H1 (cell line): ENCODE measurements at regions not wholly inside any gene's neighbourhood (a gene's known extent, or its start where the extent isn't known, plus 50 kb on each side); places are given as distances from the start of the nearest gene placed in this dataset.
A peak's percentile ranks its signal among the peaks of the same experiment; 100 is the strongest.

Source experiments
- CTCF ChIA-PET: fragments of 300-600 bp; sonication (Branson Sonifier 250); formaldehyde crosslinking; loops from one replicate; lab custom pipeline; 2021; ENCODE audit not compliant: partially characterized antibody; lab: Charles Lee
- POLR2A ChIA-PET: fragments of 300-600 bp; sonication (Branson Sonifier 250); formaldehyde crosslinking; loops from one replicate; lab custom pipeline; 2021; ENCODE audit warnings: inconsistent platforms; ENCODE audit not compliant: partially characterized antibody; lab: Charles Lee
- DNase-seq, 2 experiments: peaks; one replicate each; pipeline versions ENCODE4 v3.0.0 to v3.0.0-alpha.2; 2010 to 2022; ENCODE audit warnings: low spot score in 2 of 2, low read depth in 1 of 2, mixed read lengths in 1 of 2
- FAIRE-seq: peaks from 2 replicates; lab custom pipeline; 2011; peaks lifted over from hg19 to GRCh38; lab: Jason Lieb, UNC
- H2AFZ ChIP-seq: 2 replicates; pipeline ENCODE4 v1.8.1; 2012; ENCODE audit warnings: low read length, inconsistent platforms
- H2AK5ac ChIP-seq: 2 replicates; pipeline ENCODE4 v1.6.1; 2013; ENCODE audit warnings: low read depth, low read length
- H2BK120ac ChIP-seq: replicated peaks from 2 replicates; pipeline ENCODE3; 2013; ENCODE audit warnings: low read depth, low read length, inconsistent platforms
- H2BK12ac ChIP-seq: 2 replicates; pipeline ENCODE4 v1.6.1; 2013; ENCODE audit warnings: low read depth, low read length
- H2BK15ac ChIP-seq: 2 replicates; pipeline ENCODE4 v1.6.1; 2013; ENCODE audit warnings: low read length
- H2BK20ac ChIP-seq: 2 replicates; pipeline ENCODE4 v1.6.1; 2013; ENCODE audit warnings: low read length
- H2BK5ac ChIP-seq: 2 replicates; pipeline ENCODE4 v1.6.1; 2013; ENCODE audit warnings: low read depth, low read length
- H3K14ac ChIP-seq: 2 replicates; pipeline ENCODE4 v1.6.1; 2013; ENCODE audit warnings: inconsistent platforms; ENCODE audit not compliant: insufficient read length
- H3K18ac ChIP-seq: 2 replicates; pipeline ENCODE4 v1.6.1; 2013; ENCODE audit warnings: low read length; ENCODE audit errors: extremely low read depth
- H3K23ac ChIP-seq: 2 replicates; pipeline ENCODE4 v1.6.1; 2013; ENCODE audit warnings: inconsistent platforms; ENCODE audit not compliant: insufficient read length
- H3K23me2 ChIP-seq: 2 replicates; pipeline ENCODE4 v1.6.1; 2013; ENCODE audit warnings: low read depth, low read length
- H3K27ac ChIP-seq: 2 replicates; pipeline ENCODE4 v1.6.1; 2011; ENCODE audit warnings: low read depth, low read length, inconsistent platforms
- H3K27me3 ChIP-seq, 4 experiments: replicated peaks in 1 of 4; 1 replicate in 1 of 4; 2 replicates in 3 of 4; pipeline versions ENCODE4 v1.6.1 to v1.8.1; 2011 to 2013; ENCODE audit warnings: low read length in 3 of 4, mild to moderate bottlenecking in 3 of 4, inconsistent platforms in 2 of 4, mixed read lengths in 2 of 4, moderate library complexity in 1 of 4; ENCODE audit not compliant: control insufficient read depth in 3 of 4, insufficient read depth in 3 of 4; ENCODE audit errors: extremely low read depth in 1 of 4
- H3K36me3 ChIP-seq, 4 experiments: 2 replicates each; pipeline versions ENCODE4 v1.6.1 to v1.8.1; 2011 to 2013; ENCODE audit warnings: mild to moderate bottlenecking in 4 of 4, low read length in 3 of 4, moderate library complexity in 2 of 4, control low read depth in 1 of 4, inconsistent platforms in 1 of 4; ENCODE audit not compliant: insufficient read depth in 4 of 4, control insufficient read depth in 2 of 4
- H3K4ac ChIP-seq: replicated peaks from 2 replicates; pipeline ENCODE3; 2013; ENCODE audit warnings: low read length, low read depth, mixed read lengths, inconsistent platforms; ENCODE audit not compliant: insufficient read length
- H3K4me1 ChIP-seq, 4 experiments: replicated peaks in 1 of 4; 1 replicate in 1 of 4; 2 replicates in 3 of 4; pipeline versions ENCODE4 v1.6.1 to v1.8.1; 2011 to 2013; ENCODE audit warnings: low read length in 3 of 4, inconsistent platforms in 2 of 4, mixed read lengths in 1 of 4; ENCODE audit not compliant: insufficient read depth in 4 of 4, control insufficient read depth in 3 of 4
- H3K4me2 ChIP-seq, 2 experiments: 2 replicates each; pipeline versions ENCODE4 v1.6.1 to v1.8.1; 2011 to 2013; ENCODE audit warnings: low read depth in 2 of 2, low read length in 2 of 2, control low read depth in 1 of 2, inconsistent platforms in 1 of 2, mild to moderate bottlenecking in 1 of 2; ENCODE audit not compliant: insufficient read depth in 1 of 2
- H3K4me3 ChIP-seq, 4 experiments: fragments of 200-600, 300-600 bp in 1 of 4; sonication (generic), shearing (Covaris generic), sonication (Bioruptor Twin) in 1 of 4; 2 replicates each; pipeline versions ENCODE4 v1.5.1 to v1.8.1; 2011 to 2016; ENCODE audit warnings: low read length in 4 of 4, low read depth in 3 of 4, control low read depth in 2 of 4, inconsistent platforms in 2 of 4, mild to moderate bottlenecking in 2 of 4, mixed read lengths in 1 of 4, moderate library complexity in 1 of 4; ENCODE audit not compliant: insufficient read depth in 2 of 4; ENCODE audit errors: extremely low read depth in 1 of 4
- H3K56ac ChIP-seq: replicated peaks from 2 replicates; pipeline ENCODE3; 2013; ENCODE audit warnings: low read depth, mild to moderate bottlenecking, mixed read lengths, low read length, inconsistent platforms; ENCODE audit not compliant: insufficient read length
- H3K79me1 ChIP-seq: 2 replicates; pipeline ENCODE4 v1.6.1; 2013; ENCODE audit warnings: low read depth, low read length, control low read depth
- H3K79me2 ChIP-seq, 2 experiments: 2 replicates each; pipeline versions ENCODE4 v1.6.1 to v1.8.1; 2012 to 2013; ENCODE audit warnings: low read length in 2 of 2, mild to moderate bottlenecking in 2 of 2, inconsistent platforms in 1 of 2; ENCODE audit not compliant: insufficient read depth in 2 of 2, control insufficient read depth in 1 of 2
- H3K9ac ChIP-seq, 4 experiments: replicated peaks in 1 of 4; 1 replicate in 1 of 4; 2 replicates in 3 of 4; pipeline versions ENCODE4 v1.6.1 to v1.8.1; 2011 to 2013; ENCODE audit warnings: low read depth in 3 of 4, low read length in 3 of 4, control low read depth in 2 of 4, mild to moderate bottlenecking in 2 of 4, moderate library complexity in 2 of 4, inconsistent platforms in 1 of 4; ENCODE audit errors: extremely low read depth in 1 of 4
- H3K9me3 ChIP-seq, 2 experiments: 2 replicates each; pipeline versions ENCODE4 v1.6.1 to v1.8.1; 2012 to 2013; ENCODE audit warnings: mild to moderate bottlenecking in 2 of 2, moderate library complexity in 2 of 2, control low read depth in 1 of 2, inconsistent platforms in 1 of 2, low read depth in 1 of 2, low read length in 1 of 2, mixed read lengths in 1 of 2; ENCODE audit not compliant: insufficient read depth in 2 of 2
- H4K20me1 ChIP-seq, 2 experiments: replicated peaks in 1 of 2; 2 replicates each; pipeline versions ENCODE3 to v1.8.1; 2011 to 2013; ENCODE audit warnings: inconsistent platforms in 2 of 2, low read length in 2 of 2, mild to moderate bottlenecking in 1 of 2; ENCODE audit not compliant: insufficient read depth in 2 of 2, control insufficient read depth in 1 of 2
- H4K5ac ChIP-seq: 2 replicates; pipeline ENCODE4 v1.6.1; 2013; ENCODE audit warnings: low read length, low read depth, mixed read lengths, inconsistent platforms; ENCODE audit not compliant: insufficient read length
- H4K8ac ChIP-seq: 2 replicates; pipeline ENCODE4 v1.8.0; 2013; ENCODE audit warnings: mild to moderate bottlenecking, moderate library complexity, low read length, inconsistent platforms; ENCODE audit not compliant: insufficient read depth; ENCODE audit errors: extremely low read depth
- H4K91ac ChIP-seq: replicated peaks from 2 replicates; pipeline ENCODE3; 2013; ENCODE audit warnings: low read length, mixed read lengths, inconsistent platforms; ENCODE audit not compliant: insufficient read length
- ATF2 ChIP-seq: IDR thresholded peaks from 2 replicates; pipeline ENCODE4 v1.6.1; 2012; ENCODE audit warnings: low read length, inconsistent platforms
- CEBPB ChIP-seq: IDR thresholded peaks from 2 replicates; pipeline ENCODE4 v1.6.1; 2012; ENCODE audit warnings: low read depth, low read length
- POU5F1 ChIP-seq: IDR thresholded peaks from 2 replicates; pipeline ENCODE4 v1.6.1; 2011; ENCODE audit warnings: low read depth, mild to moderate bottlenecking, low read length, moderate library complexity
- WGBS, 2 experiments: shearing (Covaris generic) in 1 of 2; methylation state at CpG; one replicate each; pipeline versions ENCODE4 v1.1.6 to v1.1.7; 2013 to 2015; ENCODE audit warnings: low lambda C conversion rate in 2 of 2, mixed read lengths in 2 of 2, inconsistent platforms in 1 of 2, low coverage in 1 of 2, missing lambda C conversion rate in 1 of 2; ENCODE audit not compliant: insufficient replicate concordance in 2 of 2, insufficient coverage in 1 of 2, insufficient read length in 1 of 2; ENCODE audit errors: extremely low coverage in 1 of 2, missing lambda C conversion rate in 1 of 2; 5-methylcytosine and 5-hydroxymethylcytosine counted together

GRCh38 chr4:136562834-136563233 is 969.5 kb downstream of the PCDH18 start:
- Histone ChIP-seq H4K5ac (no peak overlapping the region), H2BK20ac (no peak overlapping the region), H3K79me1 (no peaks in the 10 kb centered on the region), H3K27me3 (no peaks in the 10 kb centered on the region), H3K4ac (no peak overlapping the region), H2AK5ac (no peak overlapping the region), H3K4me2 (no peak overlapping the region), H2BK120ac (no peak overlapping the region), H3K4me3 (no peak overlapping the region), H4K91ac (no peak overlapping the region), H3K27ac (no peak overlapping the region), H2BK5ac (no peak overlapping the region), H2BK15ac (no peak overlapping the region), H3K23me2 (no peaks in the 10 kb centered on the region), H3K79me2 (no peaks in the 10 kb centered on the region), H3K14ac (no peak overlapping the region), H3K23ac (no peak overlapping the region), H2AFZ (no peak overlapping the region), H3K18ac (no peak overlapping the region), H3K36me3 (no peaks in the 10 kb centered on the region), H3K56ac (no peak overlapping the region), H3K9me3 (no peaks in the 10 kb centered on the region), H3K9ac (no peak overlapping the region; a peak in 1 of 7 replicates), H3K4me1 (no peaks in the 10 kb centered on the region), H2BK12ac (no peak overlapping the region), H4K20me1 (no peaks in the 10 kb centered on the region), H4K8ac (no peak overlapping the region)
- ChIA-PET POLR2A (no interaction called here), CTCF (no interaction called here)
- TF ChIP-seq ATF2, result no peak
- no peak for TF ChIP-seq POU5F1
- TF ChIP-seq CEBPB, result 0 out of 2 replicates have a peak, but pooled peaks have one; percentile 6
- WGBS, 2 experiments, result 92% methylated on average over 1 of the region's 1 CpG; no CpG with 5 or more reads in 1 of the 2 experiments
- FAIRE-seq (no peak), DNase-seq (no peak)
